GM21576 (cell line): ENCODE measurements at regions not wholly inside any gene's neighbourhood (a gene's known extent, or its start where the extent isn't known, plus 50 kb on each side); places are given as distances from the start of the nearest gene placed in this dataset.

Source experiments
- ATAC-seq: cut with Tn5 transposase; IDR thresholded peaks from one replicate; pipeline ENCODE4 v1.9.1; 2021; ENCODE audit warnings: mild to moderate bottlenecking, moderate library complexity; ENCODE audit not compliant: unreplicated experiment

DNA sequence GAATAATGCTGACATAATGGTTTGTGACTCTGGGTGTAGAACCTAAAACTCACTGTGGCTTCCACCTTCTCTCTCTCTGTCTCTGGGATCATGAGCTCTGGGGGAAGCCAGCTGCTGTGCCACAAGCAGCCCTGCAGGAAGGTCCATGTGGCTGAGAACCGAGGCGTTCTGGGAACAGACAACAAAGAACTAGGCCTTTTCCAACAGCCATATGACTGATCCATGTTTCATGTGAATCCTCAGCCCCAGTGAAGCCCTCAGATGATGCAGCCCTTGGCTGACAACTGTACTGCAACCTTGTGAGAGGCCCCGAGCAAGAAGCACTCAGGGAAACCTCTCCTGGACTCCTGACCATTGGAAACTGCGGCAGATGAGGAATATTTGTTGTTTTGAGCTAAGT, 56.6 kb downstream of the HLA-G start:
- ATAC-seq = no peak

DNA sequence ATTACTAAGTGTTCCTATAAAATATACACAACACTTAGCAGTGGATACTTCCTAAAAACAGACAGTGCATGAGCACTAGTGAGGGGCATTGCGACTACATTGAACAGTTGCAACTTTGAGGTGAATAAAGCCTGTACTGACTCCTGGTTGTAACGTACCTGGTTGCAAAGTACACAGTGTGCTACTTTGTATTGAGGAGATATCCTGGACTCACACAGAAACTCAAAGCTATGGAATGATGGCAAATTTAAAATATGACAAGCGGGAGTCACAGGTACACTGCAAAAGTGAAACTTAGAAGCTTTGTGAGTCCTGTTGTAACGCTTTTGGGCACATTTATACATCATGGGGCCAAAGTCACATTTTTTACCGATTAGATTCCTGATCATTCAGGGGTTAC, 55.6 kb upstream of the HLA-A start:
- ATAC-seq = no peak

DNA sequence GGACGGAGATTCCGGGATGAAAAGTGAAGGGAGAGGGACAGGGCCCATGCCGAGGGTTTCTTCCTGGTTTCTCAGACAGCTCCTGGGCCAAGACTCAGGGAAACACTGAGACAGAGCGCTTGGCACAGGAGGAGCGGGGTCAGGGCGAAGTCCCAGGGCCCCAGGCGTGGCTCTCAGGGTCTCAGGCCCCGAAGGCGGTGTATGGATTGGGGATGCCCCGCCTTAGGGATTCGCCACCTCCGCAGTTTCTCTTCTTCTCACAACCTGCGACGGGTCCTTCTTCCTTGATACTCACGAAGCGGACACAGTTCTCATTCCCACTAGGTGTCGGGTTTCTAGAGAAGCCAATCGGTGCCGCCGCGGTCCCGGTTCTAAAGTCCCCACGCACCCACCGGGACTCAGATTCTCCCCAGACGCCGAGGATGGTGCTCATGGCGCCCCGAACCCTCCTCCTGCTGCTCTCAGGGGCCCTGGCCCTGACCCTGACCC, 55.0 kb upstream of the HLA-A start:
- peak; percentile 26 for ATAC-seq

DNA sequence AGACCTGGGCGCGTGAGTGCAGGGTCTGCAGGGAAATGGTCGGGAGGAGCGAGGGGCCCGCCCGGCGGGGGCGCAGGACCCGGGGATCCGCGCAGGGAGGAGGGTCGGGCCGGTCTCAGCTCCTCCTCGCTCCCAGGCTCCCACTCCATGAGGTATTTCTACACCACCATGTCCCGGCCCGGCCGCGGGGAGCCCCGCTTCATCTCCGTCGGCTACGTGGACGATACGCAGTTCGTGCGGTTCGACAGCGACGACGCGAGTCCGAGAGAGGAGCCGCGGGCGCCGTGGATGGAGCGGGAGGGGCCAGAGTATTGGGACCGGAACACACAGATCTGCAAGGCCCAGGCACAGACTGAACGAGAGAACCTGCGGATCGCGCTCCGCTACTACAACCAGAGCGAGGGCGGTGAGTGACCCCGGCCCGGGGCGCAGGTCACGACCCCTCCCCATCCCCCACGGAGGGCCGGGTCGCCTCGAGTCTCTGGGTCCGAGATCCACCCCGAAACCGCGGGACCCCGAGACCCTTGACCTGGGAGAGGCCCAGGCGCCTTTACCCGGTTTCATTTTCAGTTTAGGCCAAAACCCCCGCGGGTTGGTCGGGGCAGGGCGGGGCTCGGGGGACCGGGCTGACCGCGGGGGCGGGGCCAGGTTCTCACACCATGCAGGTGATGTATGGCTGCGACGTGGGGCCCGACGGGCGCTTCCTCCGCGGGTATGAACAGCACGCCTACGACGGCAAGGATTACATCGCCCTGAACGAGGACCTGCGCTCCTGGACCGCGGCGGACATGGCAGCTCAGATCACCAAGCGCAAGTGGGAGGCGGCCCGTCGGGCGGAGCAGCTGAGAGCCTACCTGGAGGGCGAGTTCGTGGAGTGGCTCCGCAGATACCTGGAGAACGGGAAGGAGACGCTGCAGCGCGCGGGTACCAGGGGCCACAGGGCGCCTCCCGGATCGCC, 54.2 kb upstream of the HLA-A start:
- ATAC-seq = peak; percentile 66
